Activated CD4-positive, alpha-beta memory T cell treated with anti-CD3 and anti-CD28 coated beads for 36 hours (primary cell): ENCODE measurements at regions not wholly inside any gene's neighbourhood (a gene's known extent, or its start where the extent isn't known, plus 50 kb on each side); places are given as distances from the start of the nearest gene placed in this dataset.
"Not testable (repeated sequence)": the region's sequence is repeated elsewhere in the genome, so short reads cannot be mapped to it uniquely, and the experiment has no call there.

Source experiments
- CTCF ChIA-PET: fragments of 350-600 bp; sonication (Branson Sonifier 250); formaldehyde crosslinking; loops from one replicate; lab custom pipeline; 2021; ENCODE audit warnings: antibody characterized with exemption, inconsistent platforms; lab: Charles Lee
- POLR2A ChIA-PET: fragments of 350-600 bp; sonication (Branson Sonifier 250); formaldehyde crosslinking; loops from one replicate; lab custom pipeline; 2021; ENCODE audit warnings: antibody characterized with exemption; lab: Charles Lee
- DNase-seq: peaks from one replicate; pipeline ENCODE4 v3.0.0-alpha.2; 2020
- H3K27ac Mint-ChIP-seq: one replicate; pipeline ENCODE4 v1.8.0; 2021; ENCODE audit warnings: mixed read lengths
- H3K27me3 Mint-ChIP-seq: one replicate; pipeline ENCODE4 v1.8.0; 2021; ENCODE audit warnings: mixed read lengths
- H3K36me3 Mint-ChIP-seq: one replicate; pipeline ENCODE4 v1.8.0; 2021; ENCODE audit warnings: mixed read lengths
- H3K4me1 Mint-ChIP-seq: one replicate; pipeline ENCODE4 v1.8.0; 2021; ENCODE audit warnings: low read depth, mixed read lengths
- H3K4me3 Mint-ChIP-seq: one replicate; pipeline ENCODE4 v1.8.0; 2021; ENCODE audit warnings: mild to moderate bottlenecking, mixed read lengths
- H3K9me3 Mint-ChIP-seq: one replicate; pipeline ENCODE4 v1.8.0; 2021; ENCODE audit warnings: mixed read lengths
- intact Hi-C: fragments of 100-400 bp; cut with micrococcal nuclease; formaldehyde crosslinking; loops from one replicate; pipeline ENCODE4 v1.15.1; 2023

DNA sequence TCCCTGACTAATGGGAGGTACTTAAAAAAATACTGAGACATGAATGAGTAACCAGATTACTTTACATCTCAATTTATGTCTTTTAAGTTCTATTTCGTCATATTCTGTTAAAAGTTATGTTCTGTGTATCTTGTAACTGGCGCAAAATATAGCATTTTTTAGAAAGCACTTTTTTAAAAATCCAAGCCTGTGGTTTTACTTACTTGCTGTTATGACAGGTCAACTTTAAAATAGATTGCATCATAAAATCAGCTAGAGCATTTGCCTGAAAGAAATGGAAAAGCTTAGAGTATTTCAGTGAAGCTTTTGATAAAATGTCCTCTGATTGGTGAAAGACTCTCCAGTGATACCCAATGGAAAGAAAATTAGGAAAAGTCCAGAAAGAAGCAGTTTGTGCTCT, 1892.3 kb upstream of the TENM3 start:
- ChIA-PET POLR2A (no interaction called here), CTCF (no interaction called here)
- H3K27ac Mint-ChIP-seq, result no peak overlapping the region
- no peaks in the 10 kb centered on the region for H3K27me3 Mint-ChIP-seq
- H3K9me3 Mint-ChIP-seq, result peaks cover 10% of the 10 kb centered on the region
- DNase-seq, result no peak
- H3K36me3 Mint-ChIP-seq, result no peaks in the 10 kb centered on the region
- intact Hi-C loops, result no loop called here
- H3K4me1 Mint-ChIP-seq, result no peaks in the 10 kb centered on the region
- H3K4me3 Mint-ChIP-seq, result no peak overlapping the region

DNA sequence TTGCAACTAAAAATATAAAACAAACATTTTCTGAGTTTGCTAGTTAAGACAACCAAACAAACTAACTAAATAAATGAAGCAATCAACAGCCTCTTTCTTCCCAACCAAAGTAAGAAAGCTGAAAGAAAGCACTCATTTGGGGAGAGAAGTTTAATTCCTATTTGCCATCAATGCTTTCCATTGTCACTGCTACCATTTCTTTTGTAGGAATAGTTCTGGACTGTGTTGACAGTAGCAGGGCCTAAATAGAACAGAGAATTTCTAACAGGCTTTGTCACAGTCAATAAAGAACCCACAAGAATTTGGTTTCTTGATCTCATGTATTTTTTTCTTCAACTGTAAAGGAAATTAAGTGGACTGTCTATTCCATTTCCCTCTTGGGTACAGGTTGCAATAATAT, 1886.4 kb upstream of the TENM3 start:
- Mint-ChIP-seq H3K27me3 (no peaks in the 10 kb centered on the region), H3K4me3 (no peak overlapping the region), H3K27ac (no peak overlapping the region), H3K36me3 (no peaks in the 10 kb centered on the region), H3K9me3 (peaks cover 33% of the 10 kb centered on the region), H3K4me1 (no peaks in the 10 kb centered on the region)
- ChIA-PET CTCF (no interaction called here), POLR2A (no interaction called here)
- DNase-seq, result no peak
- intact Hi-C loops, result no loop called here

DNA sequence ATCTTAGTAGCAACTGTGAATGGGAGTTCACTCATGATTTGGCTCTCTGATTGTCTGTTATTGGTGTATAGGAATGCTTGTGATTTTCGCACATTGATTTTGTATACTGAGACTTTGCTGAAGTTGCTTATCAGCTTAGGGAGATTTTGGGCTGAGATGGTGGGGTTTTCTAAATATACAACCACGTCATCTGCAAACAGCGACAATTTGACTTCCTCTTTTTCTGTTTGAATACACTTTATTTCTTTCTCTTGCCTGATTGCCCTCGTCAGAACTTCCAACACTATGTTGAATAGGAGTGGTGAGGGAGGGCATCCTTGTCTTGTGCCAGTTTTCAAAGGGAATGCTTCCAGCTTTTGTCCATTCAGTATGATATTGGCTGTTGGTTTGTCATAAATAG, 1883.1 kb upstream of the TENM3 start:
- peaks cover 23% of the 10 kb centered on the region for H3K9me3 Mint-ChIP-seq

DNA sequence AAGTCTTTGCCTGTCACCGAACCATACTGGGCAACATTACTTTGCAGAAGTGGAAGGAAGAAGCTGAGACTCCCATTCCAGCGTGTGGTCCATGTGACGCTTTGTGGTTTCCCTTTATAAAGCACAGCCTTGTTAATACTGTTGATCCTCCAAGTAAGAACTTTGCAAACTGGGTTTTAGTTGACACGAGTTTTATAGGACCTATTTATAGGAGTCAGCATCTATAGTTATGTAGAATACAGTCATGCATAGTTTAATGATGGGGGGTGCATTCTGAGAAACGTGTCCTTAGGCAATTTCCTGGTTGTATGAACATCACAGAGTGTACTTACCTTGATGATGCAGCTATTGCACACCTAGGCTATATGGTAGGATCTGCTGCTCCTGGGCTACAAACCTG, 1879.4 kb upstream of the TENM3 start:
- Mint-ChIP-seq H3K27me3 (no peaks in the 10 kb centered on the region), H3K4me1 (no peaks in the 10 kb centered on the region), H3K4me3 (no peak overlapping the region), H3K36me3 (no peaks in the 10 kb centered on the region), H3K27ac (no peak overlapping the region), H3K9me3 (peaks cover 28% of the 10 kb centered on the region)
- DNase-seq, result no peak
- ChIA-PET CTCF (no interaction called here), POLR2A (no interaction called here)
- intact Hi-C loops, result no loop called here

More for the DNA sequence above, 1883.1 kb upstream of the TENM3 start:
- intact Hi-C loops, DNase-seq, CTCF ChIA-PET, H3K27ac Mint-ChIP-seq, H3K36me3 Mint-ChIP-seq, H3K4me3 Mint-ChIP-seq, POLR2A ChIA-PET, H3K4me1 Mint-ChIP-seq, H3K27me3 Mint-ChIP-seq: not testable (repeated sequence)

DNA sequence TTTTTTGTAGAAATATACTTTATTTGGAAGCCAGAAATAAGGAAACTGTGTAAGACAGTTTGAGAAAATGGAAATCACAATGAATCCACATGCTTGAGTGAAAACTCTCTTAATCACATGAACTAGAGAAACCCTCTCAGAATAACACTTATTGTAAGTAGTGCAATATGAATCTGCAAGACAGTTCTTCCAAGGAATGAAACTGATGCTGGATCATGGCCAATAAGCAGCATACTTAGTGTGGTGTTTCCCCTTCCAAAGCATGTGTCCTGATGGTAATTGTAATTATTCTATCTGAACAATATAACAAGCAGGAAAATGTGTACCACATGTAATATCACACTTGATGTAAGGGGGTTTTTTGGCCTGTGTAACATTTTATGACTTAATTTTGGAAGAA, 1870.5 kb upstream of the TENM3 start:
- Mint-ChIP-seq H3K27me3 (no peaks in the 10 kb centered on the region), H3K9me3 (peaks cover 13% of the 10 kb centered on the region), H3K27ac (no peak overlapping the region), H3K4me3 (no peak overlapping the region), H3K36me3 (no peaks in the 10 kb centered on the region), H3K4me1 (no peaks in the 10 kb centered on the region)
- intact Hi-C loops, result no loop called here
- no peak for DNase-seq
- ChIA-PET POLR2A (no interaction called here), CTCF (no interaction called here)

DNA sequence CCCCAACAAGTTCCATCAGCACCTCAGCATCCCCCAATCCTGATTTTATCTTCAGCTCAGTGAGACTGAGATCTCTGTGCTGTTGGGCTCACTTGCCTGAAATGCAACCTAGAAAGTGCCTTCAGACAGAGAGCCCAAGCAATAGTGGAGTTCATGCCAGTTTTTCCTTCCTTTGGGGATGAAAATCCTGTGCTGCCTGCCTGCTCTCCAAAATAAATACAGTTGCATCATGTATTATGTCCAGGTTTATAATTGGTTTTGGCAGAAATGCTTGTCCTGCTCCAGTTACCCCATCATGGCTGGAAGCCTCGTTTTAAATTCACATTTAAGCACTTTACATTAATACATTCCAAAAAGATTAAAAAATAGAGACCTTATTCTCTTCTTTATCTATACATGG, 1865.5 kb upstream of the TENM3 start:
- DNase-seq, result no peak
- H3K9me3 Mint-ChIP-seq, result peaks cover 6% of the 10 kb centered on the region
- POLR2A ChIA-PET, result no interaction called here
- H3K27ac Mint-ChIP-seq, result no peak overlapping the region
- H3K27me3 Mint-ChIP-seq, result no peaks in the 10 kb centered on the region
- no peaks in the 10 kb centered on the region for H3K4me1 Mint-ChIP-seq
- intact Hi-C loops, result no loop called here
- CTCF ChIA-PET, result no interaction called here
- no peak overlapping the region for H3K4me3 Mint-ChIP-seq
- no peaks in the 10 kb centered on the region for H3K36me3 Mint-ChIP-seq

DNA sequence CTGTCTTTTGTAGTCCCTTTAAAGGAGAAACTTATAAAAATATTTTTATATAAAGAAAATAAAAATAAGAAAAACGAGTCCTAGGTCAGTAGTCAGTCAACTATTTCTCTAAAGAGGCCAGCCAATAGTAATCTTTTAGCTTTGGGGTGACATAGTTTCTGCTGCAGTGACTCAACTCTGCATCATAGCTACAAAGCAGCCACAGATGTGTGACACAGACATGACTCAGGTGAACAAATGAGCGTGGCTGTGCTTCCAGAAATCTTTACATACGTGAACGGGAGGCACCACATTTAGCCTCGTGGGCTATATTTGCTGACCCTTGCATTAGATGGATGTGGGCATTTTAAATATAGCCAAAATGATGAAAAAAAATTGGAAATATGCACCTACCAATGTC, 1862.5 kb upstream of the TENM3 start:
- ChIA-PET POLR2A (no interaction called here), CTCF (no interaction called here)
- H3K27me3 Mint-ChIP-seq, result no peaks in the 10 kb centered on the region
- no peak for DNase-seq
- intact Hi-C loops, result no loop called here
- H3K4me3 Mint-ChIP-seq, result no peak overlapping the region
- H3K27ac Mint-ChIP-seq, result no peak overlapping the region
- peaks cover 6% of the 10 kb centered on the region for H3K9me3 Mint-ChIP-seq
- no peaks in the 10 kb centered on the region for H3K4me1 Mint-ChIP-seq
- no peaks in the 10 kb centered on the region for H3K36me3 Mint-ChIP-seq

DNA sequence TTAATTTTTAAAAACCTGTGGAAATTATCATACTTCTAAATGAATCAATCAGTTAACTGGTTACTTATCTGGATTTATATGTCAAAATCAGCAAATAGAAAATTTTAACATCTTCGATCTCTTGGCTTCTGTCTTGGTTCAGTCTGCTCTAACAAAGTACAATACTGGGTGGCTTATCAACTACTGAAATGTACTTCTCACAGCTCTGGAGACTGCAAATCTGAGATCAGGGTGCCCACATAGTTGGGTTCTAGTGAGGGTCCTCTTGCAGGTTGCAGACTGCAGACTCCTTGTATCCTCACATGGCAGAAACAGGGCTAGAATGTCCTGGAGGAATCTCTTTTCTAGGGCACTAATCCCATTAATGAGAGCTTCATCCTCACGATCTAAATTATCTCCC, 1851.6 kb upstream of the TENM3 start:
- H3K36me3 Mint-ChIP-seq, result no peaks in the 10 kb centered on the region
- H3K27ac Mint-ChIP-seq, result no peak overlapping the region
- no peak for DNase-seq
- no peak overlapping the region for H3K4me3 Mint-ChIP-seq
- H3K27me3 Mint-ChIP-seq, result no peaks in the 10 kb centered on the region
- intact Hi-C loops, result no loop called here
- H3K9me3 Mint-ChIP-seq, result no peaks in the 10 kb centered on the region
- CTCF ChIA-PET, result no interaction called here
- POLR2A ChIA-PET, result no interaction called here
- no peaks in the 10 kb centered on the region for H3K4me1 Mint-ChIP-seq

DNA sequence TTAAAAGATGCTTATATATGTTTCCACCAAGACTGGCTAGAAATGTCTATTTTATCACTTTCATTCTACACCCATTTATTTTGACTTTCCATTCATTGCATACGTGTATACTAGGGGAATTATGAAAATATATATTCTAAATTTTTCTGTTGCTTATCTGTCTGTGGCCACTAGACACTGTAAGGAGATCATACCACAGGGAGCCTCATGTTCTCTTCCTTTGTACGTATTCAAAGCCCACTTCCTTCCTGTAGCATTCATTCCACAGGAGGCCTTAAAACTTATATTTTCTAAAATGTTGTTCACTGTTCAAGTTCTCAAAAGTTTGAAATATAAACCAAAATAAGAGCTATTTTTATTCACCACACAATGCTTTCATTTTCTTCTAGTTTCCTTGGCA, 1848.9 kb upstream of the TENM3 start:
- no peaks in the 10 kb centered on the region for H3K27me3 Mint-ChIP-seq
- POLR2A ChIA-PET, result no interaction called here
- no peak overlapping the region for H3K4me3 Mint-ChIP-seq

DNA sequence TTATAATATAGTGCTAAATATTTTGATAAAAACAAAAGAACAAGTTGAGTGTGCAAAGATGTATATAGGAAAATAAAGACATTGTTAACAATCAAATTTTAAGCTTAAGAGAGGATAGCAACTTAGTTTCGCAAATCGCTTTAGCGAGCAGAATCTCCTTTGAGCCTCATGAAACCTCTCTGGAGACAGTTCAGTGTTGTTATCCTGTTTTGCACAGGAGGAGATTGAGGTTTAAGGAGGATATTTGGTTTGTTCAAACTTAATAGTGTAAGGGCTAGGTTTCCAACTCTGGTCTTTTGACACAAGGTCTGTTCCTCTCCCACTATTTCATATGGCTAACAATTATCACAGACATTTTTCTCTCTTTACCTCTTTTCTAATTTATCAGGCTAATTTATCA, 1848.5 kb upstream of the TENM3 start:
- H3K36me3 Mint-ChIP-seq, result no peaks in the 10 kb centered on the region
- DNase-seq, result no peak
- no peaks in the 10 kb centered on the region for H3K4me1 Mint-ChIP-seq
- H3K27me3 Mint-ChIP-seq, result no peaks in the 10 kb centered on the region
- ChIA-PET CTCF (no interaction called here), POLR2A (no interaction called here)
- H3K4me3 Mint-ChIP-seq, result no peak overlapping the region
- H3K9me3 Mint-ChIP-seq, result peaks cover 4% of the 10 kb centered on the region
- no peak overlapping the region for H3K27ac Mint-ChIP-seq
- intact Hi-C loops, result no loop called here

More for the DNA sequence above, 1848.9 kb upstream of the TENM3 start:
- H3K36me3 Mint-ChIP-seq, result no peaks in the 10 kb centered on the region
- CTCF ChIA-PET, result interaction anchor here (0.6 kb wide), 1 partner anchor 8 kb away, joined by 3 read pairs; no protein-coding TSS in a partner anchor
- no peak for DNase-seq
- H3K4me1 Mint-ChIP-seq, result no peaks in the 10 kb centered on the region
- H3K9me3 Mint-ChIP-seq, result peaks cover 2% of the 10 kb centered on the region
- H3K27ac Mint-ChIP-seq, result no peak overlapping the region
- intact Hi-C loops, result no loop called here

DNA sequence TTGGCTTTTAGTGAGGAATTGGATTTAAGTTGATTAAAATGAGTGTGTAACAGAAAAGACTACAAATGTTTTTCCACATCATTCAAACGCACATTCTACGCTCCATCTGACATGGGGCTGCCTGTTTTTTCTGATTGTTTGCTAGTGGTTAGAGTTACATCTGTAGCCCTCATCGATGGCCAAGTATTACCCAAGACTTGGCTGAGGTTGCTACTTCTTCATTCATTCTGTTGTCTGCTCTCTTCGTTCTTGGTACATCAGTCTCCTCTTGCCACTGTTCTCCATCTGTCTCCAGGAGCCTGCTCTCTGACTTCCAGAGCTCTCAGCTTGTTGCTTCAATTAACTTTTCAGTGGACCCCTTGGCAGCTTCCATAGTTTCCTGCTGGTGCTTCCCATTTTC, 1844.6 kb upstream of the TENM3 start:
- H3K27ac Mint-ChIP-seq, result no peak overlapping the region
- no peaks in the 10 kb centered on the region for H3K36me3 Mint-ChIP-seq
- ChIA-PET CTCF (no interaction called here), POLR2A (no interaction called here)
- intact Hi-C loops, result no loop called here
- no peak overlapping the region for H3K4me3 Mint-ChIP-seq
- H3K4me1 Mint-ChIP-seq, result no peaks in the 10 kb centered on the region
- H3K9me3 Mint-ChIP-seq, result peaks cover 10% of the 10 kb centered on the region
- no peaks in the 10 kb centered on the region for H3K27me3 Mint-ChIP-seq
- no peak for DNase-seq

DNA sequence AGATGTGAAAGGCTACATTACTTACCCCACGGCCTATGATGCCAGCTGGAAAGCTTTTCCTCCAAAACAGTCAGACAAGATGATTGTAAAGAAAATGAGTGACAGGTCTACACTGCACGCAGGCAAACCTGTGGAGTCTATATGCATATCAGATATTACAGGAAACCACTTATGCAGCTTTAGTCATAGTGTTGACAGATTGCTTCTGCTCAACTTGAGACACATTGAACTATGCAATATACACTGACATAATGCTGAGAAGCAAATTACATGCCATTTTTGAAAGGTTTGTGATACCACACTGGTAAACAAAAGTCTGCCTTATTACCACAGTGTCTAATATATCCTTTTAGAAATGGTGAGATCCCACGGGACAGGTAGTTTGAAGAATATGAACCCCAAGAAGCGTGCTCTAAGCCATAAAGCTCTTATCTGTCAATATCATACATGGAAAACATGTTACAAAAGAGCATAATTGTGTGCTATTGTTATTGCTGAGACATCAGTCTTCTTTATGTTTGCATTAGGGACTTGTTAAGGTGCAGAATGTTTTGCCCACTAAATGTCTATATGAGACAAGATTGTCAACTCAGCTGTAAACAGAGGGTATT, 1835.8 kb upstream of the TENM3 start:
- peaks cover 13% of the 10 kb centered on the region for H3K9me3 Mint-ChIP-seq
- no peaks in the 10 kb centered on the region for H3K36me3 Mint-ChIP-seq
- intact Hi-C loops, result no loop called here
- no peak overlapping the region for H3K4me3 Mint-ChIP-seq
- CTCF ChIA-PET, result no interaction called here
- no peaks in the 10 kb centered on the region for H3K27me3 Mint-ChIP-seq
- no peak for DNase-seq
- H3K27ac Mint-ChIP-seq, result no peak overlapping the region
- H3K4me1 Mint-ChIP-seq, result no peaks in the 10 kb centered on the region
- POLR2A ChIA-PET, result no interaction called here

DNA sequence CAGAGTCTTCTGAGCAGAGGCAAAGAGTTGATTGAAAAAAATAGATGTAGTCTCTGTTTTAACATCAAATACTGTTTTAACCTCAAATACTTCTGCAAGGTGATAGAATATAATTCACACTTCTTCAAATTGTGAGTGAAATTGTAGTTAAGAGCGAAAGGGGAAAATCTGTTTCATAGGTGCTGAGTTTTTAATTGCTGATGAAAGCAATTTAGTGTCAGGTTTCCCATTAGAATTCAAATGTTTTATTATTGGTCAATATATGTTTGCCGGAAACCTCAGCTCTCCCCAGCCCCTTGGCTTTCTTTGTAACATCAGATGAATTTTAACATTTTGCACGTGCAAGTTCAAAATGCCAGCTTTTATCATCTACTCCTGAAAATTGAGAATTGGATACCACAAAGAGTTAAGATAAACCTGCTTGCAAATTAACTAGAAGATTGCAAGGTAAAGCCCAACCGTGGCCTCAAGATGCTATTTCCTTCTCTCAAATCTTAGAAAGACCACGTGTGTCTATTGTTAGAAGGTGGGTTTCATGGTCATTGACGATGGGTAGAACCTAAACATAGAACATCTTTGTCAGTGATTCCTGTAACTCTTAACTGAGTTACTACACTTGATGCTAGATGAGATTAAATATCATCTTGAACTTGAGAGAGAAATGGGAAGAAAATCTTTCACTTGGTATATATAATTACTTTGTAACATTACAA, 1824.2 kb upstream of the TENM3 start:
- ChIA-PET POLR2A (no interaction called here), CTCF (interaction anchor here (0.7 kb wide), 1 partner anchor 247 kb away, joined by 3 read pairs; no protein-coding TSS in a partner anchor)
- intact Hi-C loops, result no loop called here
- Mint-ChIP-seq H3K27ac (no peak overlapping the region), H3K9me3 (peaks cover 7% of the 10 kb centered on the region), H3K36me3 (no peaks in the 10 kb centered on the region), H3K4me3 (no peak overlapping the region), H3K4me1 (no peaks in the 10 kb centered on the region), H3K27me3 (no peaks in the 10 kb centered on the region)
- no peak for DNase-seq
